ENCODE measurements at regions not wholly inside any gene's neighbourhood (a gene's known extent, or its start where the extent isn't known, plus 50 kb on each side); places are given as distances from the start of the nearest gene placed in this dataset.

GRCh38 chr2:103959174-103960128 lies 894.5 kb upstream of the POU3F3 start:
- DNase-seq = peak; percentile 77

GRCh38 chr2:103960129-103960513 lies 893.8 kb upstream of the POU3F3 start:
- DNase-seq = no peak

DNA sequence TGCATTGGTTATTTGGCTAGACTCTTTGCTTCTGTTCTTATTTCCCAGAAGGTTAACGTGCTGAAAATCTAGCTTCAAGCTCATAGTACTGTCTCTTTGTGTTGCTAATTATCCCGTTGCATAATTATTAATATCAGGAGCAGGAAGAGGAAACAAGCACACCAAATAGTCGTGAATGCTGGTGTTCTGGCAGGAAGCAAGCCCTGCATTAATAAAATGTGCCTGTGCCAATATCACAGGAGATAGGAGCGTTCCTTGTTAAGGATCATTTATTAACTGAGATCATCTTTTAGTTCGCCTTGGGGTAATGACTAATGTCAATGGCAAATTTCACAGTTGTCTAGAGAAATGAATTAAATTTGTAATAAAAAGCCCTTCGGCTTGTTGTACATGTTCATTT lies 893.0 kb upstream of the POU3F3 start:
- no peak for DNase-seq

DNA sequence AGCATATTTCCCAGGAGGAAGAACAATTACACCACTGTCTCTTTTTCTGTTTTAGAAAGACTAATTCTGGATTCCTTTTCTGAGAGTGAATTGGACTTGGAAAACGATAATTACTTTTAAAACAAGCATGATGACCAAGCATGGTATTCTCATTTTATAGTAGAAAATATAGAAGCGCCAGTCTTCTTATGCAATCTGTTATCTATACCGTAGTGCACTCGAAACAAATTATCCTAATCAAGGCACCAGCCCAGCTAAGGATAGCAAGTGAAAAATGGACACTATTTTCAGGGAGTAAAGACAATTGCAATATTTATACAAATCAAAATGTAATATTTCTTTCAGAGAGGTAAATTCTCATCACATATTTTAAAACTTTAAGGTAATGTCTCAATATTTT lies 892.1 kb upstream of the POU3F3 start:
- no peak for DNase-seq

DNA sequence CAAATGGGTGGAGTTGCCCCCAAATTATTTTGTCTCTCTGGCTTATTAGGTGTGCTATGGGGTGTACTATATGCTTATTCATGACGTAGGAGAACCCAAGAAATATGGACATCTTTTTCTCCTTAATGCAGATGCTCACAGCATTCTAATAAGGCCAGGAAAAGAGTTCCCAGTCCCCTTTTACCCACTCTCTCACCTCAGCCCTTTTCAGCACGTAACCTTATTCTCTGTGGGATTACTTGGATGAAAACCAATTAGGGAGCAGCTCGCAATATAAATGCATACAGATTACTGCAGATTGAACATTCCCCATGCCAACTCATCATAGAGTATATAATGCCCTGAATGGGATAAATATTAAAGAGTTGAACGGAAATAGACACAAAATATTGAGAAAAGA lies 891.2 kb upstream of the POU3F3 start:
- no peak for DNase-seq

GRCh38 chr2:103963146-103963725 lies 890.7 kb upstream of the POU3F3 start:
- no peak for DNase-seq

DNA sequence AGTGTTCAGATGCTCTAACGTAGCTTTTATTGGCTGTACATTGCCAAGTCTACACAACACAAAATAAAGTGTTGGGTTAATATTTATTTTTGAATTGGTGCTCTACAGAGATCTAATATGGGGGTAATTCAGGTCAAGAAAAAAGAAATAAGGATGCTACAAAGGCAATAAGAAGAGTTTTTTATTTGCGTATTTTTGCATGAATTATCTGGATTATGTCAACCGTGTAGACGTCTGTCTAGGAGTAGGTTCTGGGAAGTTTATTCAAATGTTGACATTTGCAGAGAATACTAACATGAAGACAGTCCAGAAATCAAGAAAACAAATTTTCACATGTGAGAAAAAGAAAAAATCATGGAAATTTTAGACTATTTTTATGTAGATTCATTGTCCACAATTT lies 876.7 kb upstream of the POU3F3 start:
- DNase-seq = no peak

- DNase-seq = no peak
Observed at GRCh38 chr2:103977668-103978067, 876.2 kb upstream of the POU3F3 start.

- no peak for DNase-seq
Observed at GRCh38 chr2:103980401-103980800, 873.5 kb upstream of the POU3F3 start.

GRCh38 chr2:103982691-103983090 lies 871.2 kb upstream of the POU3F3 start:
- DNase-seq = no peak

DNA sequence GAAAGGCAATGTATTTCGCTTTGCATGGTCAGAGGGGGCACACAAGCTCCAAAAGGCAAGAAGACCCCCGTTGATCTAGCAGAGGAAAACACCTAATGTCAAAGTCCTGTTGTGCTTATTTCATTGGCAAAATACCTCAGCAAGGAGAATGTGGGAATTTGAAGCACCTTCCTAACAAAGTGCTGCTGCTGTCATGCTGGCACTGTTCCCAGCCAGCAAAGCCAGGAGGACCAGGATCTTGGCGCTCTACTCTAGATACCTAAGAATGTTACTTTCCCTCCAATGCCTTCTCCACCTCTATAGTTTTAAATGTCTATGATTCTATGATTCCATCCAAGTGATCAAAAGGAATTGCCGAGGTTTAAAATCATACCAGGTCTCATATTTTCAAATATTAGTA lies 867.9 kb upstream of the POU3F3 start:
- no peak for DNase-seq

DNA sequence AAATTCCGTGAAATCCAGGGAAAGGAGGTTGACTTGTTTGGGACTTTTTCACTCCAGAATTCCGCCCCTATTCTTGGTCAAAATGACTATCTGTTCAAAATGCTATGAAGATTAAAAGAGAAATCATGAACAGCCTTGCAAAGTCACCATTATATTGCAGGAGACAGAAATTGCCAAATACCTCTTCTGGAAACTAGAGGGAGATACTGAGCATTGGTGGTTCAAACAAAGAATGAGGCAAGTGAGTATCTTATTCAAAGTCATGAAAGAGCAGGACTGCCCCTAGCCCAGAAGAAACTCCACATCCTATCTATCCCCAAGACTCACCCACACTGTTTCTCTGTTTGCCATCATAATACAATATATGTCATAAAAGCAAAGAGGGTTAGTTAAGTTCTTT lies 862.3 kb upstream of the POU3F3 start:
- DNase-seq = no peak

DNA sequence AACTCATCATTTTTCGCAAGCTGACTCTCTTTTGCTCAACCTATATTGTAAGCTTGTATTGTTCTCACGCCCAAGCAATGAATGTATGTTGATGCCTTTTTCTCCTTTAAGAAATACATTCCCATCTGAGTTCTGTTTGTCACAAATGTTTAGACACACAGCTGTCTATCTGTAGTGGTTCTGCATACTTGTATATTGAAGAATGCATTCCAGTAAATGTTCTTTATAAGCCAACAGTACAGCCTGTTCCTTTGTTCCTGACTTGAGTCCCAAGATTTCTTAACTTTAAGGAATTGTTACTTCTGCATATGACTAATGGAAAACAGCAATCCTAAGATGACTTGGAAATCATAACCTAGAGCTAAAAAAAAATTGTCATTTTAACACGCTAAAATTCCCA lies 849.1 kb upstream of the POU3F3 start:
- DNase-seq = no peak

DNA sequence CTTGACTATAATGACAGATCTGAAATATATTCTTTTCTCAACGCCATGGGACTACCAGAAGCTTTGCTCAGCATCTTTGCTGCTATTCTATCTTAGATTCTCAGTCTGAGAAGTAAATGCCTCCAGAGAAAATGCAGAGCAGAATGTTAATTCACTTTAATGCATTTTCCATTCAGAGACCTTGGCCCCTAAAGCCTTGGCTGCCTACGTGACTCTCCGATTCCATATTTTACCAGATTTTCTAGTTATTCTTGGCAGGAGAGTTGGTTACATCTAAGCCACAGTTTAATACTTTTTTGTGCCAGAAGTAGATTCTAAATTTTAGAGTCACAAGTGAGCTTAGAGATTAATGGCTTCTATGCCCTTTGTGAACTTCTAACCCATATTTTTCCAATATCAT lies 837.1 kb upstream of the POU3F3 start:
- DNase-seq = no peak

DNA sequence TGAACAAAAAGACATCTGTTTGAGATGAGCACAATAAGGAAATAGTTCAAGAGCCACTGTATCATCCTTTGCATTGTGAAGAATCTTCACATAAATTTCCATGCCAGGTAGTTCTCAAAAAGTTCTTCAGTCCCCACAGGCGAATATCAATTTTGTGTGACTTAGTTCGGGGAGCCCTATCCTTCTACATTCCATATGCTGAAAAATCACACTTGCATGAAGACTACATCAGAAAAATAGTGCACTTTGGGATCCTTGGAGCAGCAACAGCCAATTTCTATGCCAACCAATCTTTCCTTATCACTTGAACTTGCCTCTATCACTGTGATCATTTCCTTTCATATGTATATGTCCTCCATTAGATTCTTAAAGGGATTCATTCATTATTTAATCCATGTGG lies 830.6 kb upstream of the POU3F3 start:
- no peak for DNase-seq

- DNase-seq = no peak
Observed at GRCh38 chr2:104023765-104024164, 830.1 kb upstream of the POU3F3 start.

DNA sequence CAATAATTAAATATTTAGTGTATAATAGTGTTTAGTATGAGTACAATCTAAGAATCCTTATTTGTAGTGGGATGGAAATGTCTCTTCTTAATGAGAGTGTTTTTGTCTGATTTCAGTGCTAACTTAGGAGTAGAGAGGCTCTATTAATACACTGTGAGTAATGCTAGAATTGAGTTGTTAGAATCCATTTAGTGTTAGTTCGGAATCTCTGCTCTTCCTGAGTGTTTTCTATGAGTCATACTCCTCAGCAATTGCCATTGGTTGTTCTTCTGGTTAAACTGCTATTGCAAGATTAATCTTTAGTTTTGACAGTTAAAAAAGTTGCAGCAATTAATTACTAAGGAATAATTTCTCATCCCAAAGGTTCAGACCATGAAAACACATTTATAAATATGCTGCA lies 828.6 kb upstream of the POU3F3 start:
- no peak for DNase-seq

DNA sequence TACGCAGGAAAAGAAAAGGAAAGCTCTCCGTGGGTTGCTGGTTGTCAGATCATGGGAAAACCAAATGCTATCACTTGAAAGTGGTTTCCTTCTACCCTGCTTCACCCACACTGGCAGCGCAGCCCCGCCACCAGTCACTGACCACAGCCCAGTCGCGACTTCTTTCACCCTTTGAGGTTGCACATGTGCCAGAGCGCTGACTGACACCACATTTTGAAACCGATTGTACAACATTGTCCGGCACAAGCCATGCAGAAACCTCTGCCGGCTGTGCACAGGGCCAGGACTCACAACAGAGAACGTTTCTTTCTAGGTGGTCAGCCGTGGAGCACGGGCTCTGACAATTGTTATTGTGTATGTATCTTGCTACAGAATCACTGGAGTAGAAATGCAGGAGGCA lies 827.2 kb upstream of the POU3F3 start:
- no peak for DNase-seq

- no peak for DNase-seq
Observed at GRCh38 chr2:104027321-104027720, 826.6 kb upstream of the POU3F3 start.

GRCh38 chr2:104028061-104028460 lies 825.9 kb upstream of the POU3F3 start:
- DNase-seq = no peak

- DNase-seq = no peak
Observed at GRCh38 chr2:104033399-104033798, 820.5 kb upstream of the POU3F3 start.

- no peak for DNase-seq
Observed at GRCh38 chr2:104040771-104041170, 813.1 kb upstream of the POU3F3 start.

DNA sequence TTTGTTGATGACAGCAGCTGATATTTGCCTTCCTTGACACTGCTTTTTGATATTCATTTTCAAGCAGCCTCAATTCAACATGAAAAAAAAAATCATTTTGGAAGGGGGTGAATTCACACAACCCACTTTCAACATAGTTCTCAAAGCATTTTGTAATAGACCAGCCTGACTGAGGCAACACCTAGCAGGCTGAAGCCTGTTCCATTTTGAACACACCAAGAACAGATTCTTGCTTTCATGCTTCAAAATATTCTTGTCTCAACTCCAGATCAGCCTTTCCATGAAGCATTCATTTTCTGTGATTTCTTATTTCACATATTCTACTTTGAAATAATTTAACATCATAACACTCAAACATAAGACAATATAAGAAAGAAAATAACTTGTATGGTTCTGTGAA lies 812.6 kb upstream of the POU3F3 start:
- no peak for DNase-seq

DNA sequence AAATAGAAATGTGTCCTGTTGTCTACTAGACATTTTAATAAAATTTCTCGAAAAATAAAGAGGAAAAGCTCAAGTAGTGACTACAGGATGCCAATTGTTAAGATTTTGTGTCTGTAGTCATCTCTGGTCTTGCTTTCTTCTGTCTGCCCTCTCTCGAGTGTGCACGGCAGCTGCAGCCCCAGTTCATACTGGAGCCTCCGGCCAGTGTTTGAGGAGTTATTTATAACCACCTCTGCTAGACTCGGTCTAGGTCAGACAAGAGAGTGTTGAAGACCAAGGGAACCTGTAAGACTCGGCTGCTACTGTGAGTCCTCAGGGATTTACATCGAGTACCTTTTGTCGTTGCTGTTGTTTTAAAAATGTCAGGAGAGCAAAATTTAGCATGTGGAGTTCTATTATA lies 810.1 kb upstream of the POU3F3 start:
- no peak for DNase-seq

DNA sequence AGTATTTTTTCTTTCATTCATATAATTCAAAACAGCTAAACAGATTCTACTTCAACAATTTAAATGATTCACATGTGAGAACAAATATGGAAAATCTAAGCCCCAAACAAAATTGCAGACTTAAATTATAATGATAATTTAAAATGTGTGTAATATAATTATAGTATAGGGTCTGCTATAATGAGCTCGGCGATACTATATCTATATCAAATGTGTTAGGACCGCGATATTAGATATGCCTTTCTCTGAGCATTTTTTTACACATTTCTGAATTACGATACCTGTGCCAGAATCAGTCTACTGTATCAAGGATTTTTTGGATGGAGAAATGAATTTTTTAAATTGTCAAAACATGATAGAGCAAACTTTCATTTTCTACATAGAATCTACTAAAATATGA lies 808.8 kb upstream of the POU3F3 start:
- DNase-seq = no peak
